ENCODE measurements at regions not wholly inside any gene's neighbourhood (a gene's known extent, or its start where the extent isn't known, plus 50 kb on each side); places are given as distances from the start of the nearest gene placed in this dataset.

GRCh38 chr1:62991152-62991551, 207.2 kb downstream of the ATG4C start:
- Histone ChIP-seq H3K79me2 (ENCODE audit: low read depth) (no peaks in the 10 kb centered on the region), H3K4me3 (no peak overlapping the region), H3K9me2 (ENCODE audit: insufficient read depth) (no peaks in the 10 kb centered on the region), H4K20me1 (ENCODE audit: insufficient read depth) (no peaks in the 10 kb centered on the region), H3K9me3 (ENCODE audit: insufficient read depth, low read depth) (no peaks in the 10 kb centered on the region), H3K36me3 (ENCODE audit: low read depth) (no peaks in the 10 kb centered on the region), H3K27me3 (ENCODE audit: insufficient read depth, low read depth) (peaks cover 74% of the 10 kb centered on the region), H2AFZ (no peak overlapping the region), H3F3A (ENCODE audit: insufficient read depth, low read depth) (no peaks in the 10 kb centered on the region), H3K4me2 (no peak overlapping the region), H3K4me1 (replicated peaks; ENCODE audit: insufficient read depth) (no peaks in the 10 kb centered on the region), H3K27ac (no peak overlapping the region)
- TF ChIP-seq EZH2 (IDR thresholded peaks at IDR 0.05; ENCODE audit: low read depth) (no peak), CTCF (conservative IDR thresholded peaks at IDR 0.05) (no peak)
- no peak for DNase-seq
- BruUV-seq (replicated peaks) = no TSS peak
- intact Hi-C loops (cut with micrococcal nuclease; ENCODE audit: unreplicated experiment) = no loop called here
- ChIA-PET POLR2A (ENCODE audit: unreplicated experiment) (no interaction called here), CTCF (no interaction called here)

GRCh38 chr1:62993844-62994243, 209.9 kb downstream of the ATG4C start:
- no peaks in the 10 kb centered on the region for H3F3A ChIP-seq (ENCODE audit: insufficient read depth, low read depth)
- no peak overlapping the region for H3K4me2 ChIP-seq
- no peak for TF ChIP-seq CTCF (conservative IDR thresholded peaks at IDR 0.05)
- no peak for TF ChIP-seq EZH2 (IDR thresholded peaks at IDR 0.05; ENCODE audit: low read depth)

GRCh38 chr1:62995173-62995572, 211.2 kb downstream of the ATG4C start:
- H3K27me3 ChIP-seq (ENCODE audit: insufficient read depth, low read depth) = peaks cover 85% of the 10 kb centered on the region
- no peaks in the 10 kb centered on the region for H3K9me3 ChIP-seq (ENCODE audit: insufficient read depth, low read depth)
- no peaks in the 10 kb centered on the region for H4K20me1 ChIP-seq (ENCODE audit: insufficient read depth)
- no peak overlapping the region for H3K4me3 ChIP-seq
- POLR2A ChIA-PET (ENCODE audit: unreplicated experiment) = no interaction called here
- no peaks in the 10 kb centered on the region for H3K36me3 ChIP-seq (ENCODE audit: low read depth)
- H3K27ac ChIP-seq = no peak overlapping the region
- TF ChIP-seq CTCF (conservative IDR thresholded peaks at IDR 0.05) (no peak), EZH2 (IDR thresholded peaks at IDR 0.05; ENCODE audit: low read depth) (no peak)
- DNase-seq = no peak
- H3K9me2 ChIP-seq (ENCODE audit: insufficient read depth) = no peaks in the 10 kb centered on the region
- intact Hi-C loops (cut with micrococcal nuclease; ENCODE audit: unreplicated experiment) = no loop called here
- H3K79me2 ChIP-seq (ENCODE audit: low read depth) = no peaks in the 10 kb centered on the region
- H3K4me2 ChIP-seq = no peak overlapping the region
- CTCF ChIA-PET = no interaction called here
- no peaks in the 10 kb centered on the region for H3F3A ChIP-seq (ENCODE audit: insufficient read depth, low read depth)
- no TSS peak for BruUV-seq (replicated peaks)
- H3K4me1 ChIP-seq (replicated peaks; ENCODE audit: insufficient read depth) = no peaks in the 10 kb centered on the region
- H2AFZ ChIP-seq = no peak overlapping the region

More at GRCh38 chr1:62993844-62994243, 209.9 kb downstream of the ATG4C start:
- peaks cover 80% of the 10 kb centered on the region for H3K27me3 ChIP-seq (ENCODE audit: insufficient read depth, low read depth)
- no peaks in the 10 kb centered on the region for H4K20me1 ChIP-seq (ENCODE audit: insufficient read depth)
- CTCF ChIA-PET = no interaction called here
- intact Hi-C loops (cut with micrococcal nuclease; ENCODE audit: unreplicated experiment) = no loop called here
- no peaks in the 10 kb centered on the region for H3K79me2 ChIP-seq (ENCODE audit: low read depth)
- no peaks in the 10 kb centered on the region for H3K9me3 ChIP-seq (ENCODE audit: insufficient read depth, low read depth)
- POLR2A ChIA-PET (ENCODE audit: unreplicated experiment) = no interaction called here
- H3K4me3 ChIP-seq = no peak overlapping the region
- H3K4me1 ChIP-seq (replicated peaks; ENCODE audit: insufficient read depth) = no peaks in the 10 kb centered on the region
- no peak overlapping the region for H3K27ac ChIP-seq
- H3K9me2 ChIP-seq (ENCODE audit: insufficient read depth) = no peaks in the 10 kb centered on the region
- H3K36me3 ChIP-seq (ENCODE audit: low read depth) = no peaks in the 10 kb centered on the region
- DNase-seq = no peak
- BruUV-seq (replicated peaks) = no TSS peak
- H2AFZ ChIP-seq = no peak overlapping the region
